ENCODE measurements at regions not wholly inside any gene's neighbourhood (a gene's known extent, or its start where the extent isn't known, plus 50 kb on each side); places are given as distances from the start of the nearest gene placed in this dataset.

- TF ChIP-seq CTCF (IDR thresholded peaks at IDR 0.05) (no peak), EP300 (IDR thresholded peaks at IDR 0.05) (no peak), POLR2A (IDR thresholded peaks at IDR 0.05) (no peak)
These were observed 490.8 kb upstream of the CDH7 start for GRCh38 chr18:65260030-65260429.
